Fibroblast of lung (primary cell): ENCODE measurements at regions not wholly inside any gene's neighbourhood (a gene's known extent, or its start where the extent isn't known, plus 50 kb on each side); places are given as distances from the start of the nearest gene placed in this dataset.

Experiments
- DNase-seq, 2 donors: peaks; one replicate each; pipeline versions ENCODE4 v3.0.0 to v3.0.0-alpha.2; 2010; ENCODE audit warnings: low read depth in 2 of 2
- H2AFZ ChIP-seq: 2 replicates; pipeline ENCODE4 v1.5.1; 2012; ENCODE audit warnings: low read length, control low read depth, inconsistent platforms
- H3K27ac ChIP-seq: 2 replicates; pipeline ENCODE4 v1.5.1; 2011; ENCODE audit warnings: low read length, control low read depth; ENCODE audit not compliant: insufficient read depth
- H3K27me3 ChIP-seq: 2 replicates; pipeline ENCODE4 v1.5.1; 2011; ENCODE audit warnings: mild to moderate bottlenecking, low read length; ENCODE audit not compliant: control insufficient read depth, insufficient read depth
- H3K36me3 ChIP-seq: 2 replicates; pipeline ENCODE4 v1.5.1; 2011; ENCODE audit warnings: low read length; ENCODE audit not compliant: control insufficient read depth, insufficient read depth
- H3K4me1 ChIP-seq: 2 replicates; pipeline ENCODE4 v1.5.1; 2011; ENCODE audit warnings: low read length; ENCODE audit not compliant: control insufficient read depth, insufficient read depth; ENCODE audit errors: extremely low read depth
- H3K4me2 ChIP-seq: 2 replicates; pipeline ENCODE4 v1.5.1; 2011; ENCODE audit warnings: low read length, control low read depth; ENCODE audit not compliant: insufficient read depth; ENCODE audit errors: extremely low read depth
- H3K4me3 ChIP-seq, 4 experiments: fragments of 200-600 bp in 1 of 4; sonication (generic) in 1 of 4; replicated peaks in 1 of 4; 2 replicates each; pipeline ENCODE4 v1.5.1; 2011 to 2016; ENCODE audit warnings: low read length in 4 of 4, low read depth in 3 of 4, mild to moderate bottlenecking in 3 of 4, control low read depth in 2 of 4, inconsistent platforms in 1 of 4, mixed read lengths in 1 of 4; ENCODE audit not compliant: insufficient read depth in 1 of 4; ENCODE audit errors: control extremely low read depth in 1 of 4
- H3K79me2 ChIP-seq: 2 replicates; pipeline ENCODE4 v1.5.1; 2012; ENCODE audit warnings: mild to moderate bottlenecking, low read length, inconsistent platforms; ENCODE audit not compliant: control insufficient read depth, insufficient read depth
- H3K9ac ChIP-seq: 2 replicates; pipeline ENCODE4 v1.5.1; 2011; ENCODE audit warnings: mild to moderate bottlenecking, low read length, control low read depth; ENCODE audit not compliant: insufficient read depth
- H3K9me3 ChIP-seq: 2 replicates; pipeline ENCODE4 v1.5.1; 2012; ENCODE audit warnings: low read depth, low read length; ENCODE audit not compliant: control insufficient read depth, insufficient read depth
- H4K20me1 ChIP-seq: 2 replicates; pipeline ENCODE4 v1.5.1; 2011; ENCODE audit warnings: low read length; ENCODE audit not compliant: control insufficient read depth, insufficient read depth; ENCODE audit errors: extremely low read depth
- EZH2 ChIP-seq: IDR thresholded peaks from 2 replicates; pipeline ENCODE4 v1.5.1; 2012; ENCODE audit warnings: low read length, control low read depth, mild to moderate bottlenecking; ENCODE audit errors: missing control alignments
- TF ChIP-seq, protein P1 (sequence below), 2 donors: IDR thresholded peaks in 1 of 2; conservative IDR thresholded peaks in 1 of 2; 1 replicate in 1 of 2; 2 replicates in 1 of 2; pipeline ENCODE4 v1.5.1; 2011 to 2012; ENCODE audit warnings: low read length in 2 of 2, control low read depth in 1 of 2, inconsistent platforms in 1 of 2, low read depth in 1 of 2, mild to moderate bottlenecking in 1 of 2

DNA sequence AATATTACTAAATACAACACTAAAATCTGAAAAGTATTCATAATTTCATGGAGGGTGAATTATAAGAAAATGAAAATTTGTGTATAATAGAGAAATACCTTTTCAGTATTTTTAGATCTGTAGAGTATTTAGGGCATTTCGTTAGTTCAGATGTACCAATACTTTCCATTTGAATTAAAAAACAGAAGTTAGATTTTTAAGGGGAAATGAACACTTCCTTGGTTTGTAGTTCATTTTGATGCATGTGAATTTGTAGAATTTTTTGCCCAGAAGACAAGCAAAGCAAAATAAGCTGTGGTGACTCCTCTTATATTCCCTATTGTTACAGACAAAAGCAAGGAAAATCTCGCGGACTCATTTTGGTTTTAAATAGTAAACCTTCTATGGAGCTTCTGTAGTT is 209.0 kb upstream of the RPS23 start:
- Histone ChIP-seq H4K20me1 (no peaks in the 10 kb centered on the region), H3K9ac (no peak overlapping the region), H3K4me3 (no peak overlapping the region), H3K27me3 (no peaks in the 10 kb centered on the region), H3K9me3 (no peaks in the 10 kb centered on the region), H3K4me2 (no peak overlapping the region), H3K4me1 (no peaks in the 10 kb centered on the region), H3K36me3 (no peaks in the 10 kb centered on the region), H3K27ac (no peak overlapping the region), H3K79me2 (no peaks in the 10 kb centered on the region), H2AFZ (no peak overlapping the region)
- TF ChIP-seq, protein P1, sequence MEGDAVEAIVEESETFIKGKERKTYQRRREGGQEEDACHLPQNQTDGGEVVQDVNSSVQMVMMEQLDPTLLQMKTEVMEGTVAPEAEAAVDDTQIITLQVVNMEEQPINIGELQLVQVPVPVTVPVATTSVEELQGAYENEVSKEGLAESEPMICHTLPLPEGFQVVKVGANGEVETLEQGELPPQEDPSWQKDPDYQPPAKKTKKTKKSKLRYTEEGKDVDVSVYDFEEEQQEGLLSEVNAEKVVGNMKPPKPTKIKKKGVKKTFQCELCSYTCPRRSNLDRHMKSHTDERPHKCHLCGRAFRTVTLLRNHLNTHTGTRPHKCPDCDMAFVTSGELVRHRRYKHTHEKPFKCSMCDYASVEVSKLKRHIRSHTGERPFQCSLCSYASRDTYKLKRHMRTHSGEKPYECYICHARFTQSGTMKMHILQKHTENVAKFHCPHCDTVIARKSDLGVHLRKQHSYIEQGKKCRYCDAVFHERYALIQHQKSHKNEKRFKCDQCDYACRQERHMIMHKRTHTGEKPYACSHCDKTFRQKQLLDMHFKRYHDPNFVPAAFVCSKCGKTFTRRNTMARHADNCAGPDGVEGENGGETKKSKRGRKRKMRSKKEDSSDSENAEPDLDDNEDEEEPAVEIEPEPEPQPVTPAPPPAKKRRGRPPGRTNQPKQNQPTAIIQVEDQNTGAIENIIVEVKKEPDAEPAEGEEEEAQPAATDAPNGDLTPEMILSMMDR (conservative IDR thresholded peaks at IDR 0.05 in 1 of 2, IDR thresholded peaks at IDR 0.05 in 1 of 2; ENCODE audit: low read depth in 1 of 2, low read length in 2 of 2), result no peak
- TF ChIP-seq EZH2, result no peak
- no peak for DNase-seq

DNA sequence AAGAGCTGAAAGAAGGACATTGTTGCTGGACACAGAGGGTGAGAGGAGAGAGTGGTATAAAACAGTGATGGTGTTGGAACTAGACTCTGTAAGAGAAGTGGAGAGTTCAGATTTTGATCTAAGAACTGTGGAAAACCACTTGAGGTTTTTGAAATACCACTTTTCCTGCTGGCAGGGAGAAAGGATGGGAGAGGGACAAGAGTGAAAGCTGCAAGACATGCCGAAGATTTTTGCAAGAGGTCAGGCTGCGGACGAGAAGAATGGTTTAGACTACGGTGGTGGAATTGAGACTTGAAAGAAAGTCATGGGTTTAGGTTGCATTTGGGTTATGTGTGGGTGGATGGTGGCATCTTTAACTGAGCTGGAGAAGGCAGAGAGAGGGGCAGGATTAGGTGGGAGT is 202.2 kb upstream of the RPS23 start:
- H3K79me2 ChIP-seq, result no peaks in the 10 kb centered on the region
- no peaks in the 10 kb centered on the region for H3K27me3 ChIP-seq
- no peak overlapping the region for H3K27ac ChIP-seq
- peak in 1 of 2 donors; percentile 74 for DNase-seq
- TF ChIP-seq, protein P1 (conservative IDR thresholded peaks at IDR 0.05 in 1 of 2, IDR thresholded peaks at IDR 0.05 in 1 of 2; ENCODE audit: low read depth in 1 of 2, low read length in 2 of 2), result no peak
- TF ChIP-seq EZH2, result no peak
- no peak overlapping the region for H3K9ac ChIP-seq
- H4K20me1 ChIP-seq, result no peaks in the 10 kb centered on the region
- H3K9me3 ChIP-seq, result no peaks in the 10 kb centered on the region
- no peak overlapping the region for H3K4me3 ChIP-seq
- H3K36me3 ChIP-seq, result no peaks in the 10 kb centered on the region
- no peak overlapping the region for H2AFZ ChIP-seq
- no peaks in the 10 kb centered on the region for H3K4me1 ChIP-seq
- H3K4me2 ChIP-seq, result no peak overlapping the region

DNA sequence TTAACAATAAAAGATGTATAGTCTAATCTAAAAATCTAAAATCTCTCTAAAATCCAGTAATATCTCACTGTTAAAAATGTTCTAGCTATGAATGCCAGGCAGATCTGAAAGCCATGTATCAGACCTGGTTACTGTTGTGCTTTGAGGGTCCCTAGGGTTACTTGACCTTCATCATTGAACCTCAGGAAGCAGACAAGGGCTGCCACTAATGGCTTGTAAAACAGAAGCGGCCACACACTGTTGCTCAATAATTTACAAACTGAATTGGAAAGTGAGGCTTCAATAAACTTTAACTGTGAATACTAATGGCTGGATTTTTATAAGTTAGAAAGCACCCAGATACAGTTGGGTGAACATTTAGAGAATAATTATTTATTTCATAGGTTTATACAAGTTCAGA is 198.0 kb upstream of the RPS23 start:
- Histone ChIP-seq H2AFZ (no peak overlapping the region), H3K4me2 (no peak overlapping the region), H3K9me3 (no peaks in the 10 kb centered on the region), H3K27ac (no peak overlapping the region), H3K27me3 (no peaks in the 10 kb centered on the region), H3K36me3 (no peaks in the 10 kb centered on the region), H3K9ac (no peak overlapping the region), H3K4me1 (no peaks in the 10 kb centered on the region), H3K4me3 (no peak overlapping the region), H3K79me2 (no peaks in the 10 kb centered on the region), H4K20me1 (no peaks in the 10 kb centered on the region)
- DNase-seq, result no peak
- TF ChIP-seq, protein P1 (conservative IDR thresholded peaks at IDR 0.05 in 1 of 2, IDR thresholded peaks at IDR 0.05 in 1 of 2; ENCODE audit: low read depth in 1 of 2, low read length in 2 of 2), result no peak
- no peak for TF ChIP-seq EZH2
